Common myeloid progenitor, CD34-positive (primary cell): ENCODE measurements at regions not wholly inside any gene's neighbourhood (a gene's known extent, or its start where the extent isn't known, plus 50 kb on each side); places are given as distances from the start of the nearest gene placed in this dataset.
"Not testable (repeated sequence)": the region's sequence is repeated elsewhere in the genome, so short reads cannot be mapped to it uniquely, and the experiment has no call there.

Experiments used
- CTCF ChIA-PET: fragments of 350-600 bp; sonication (Branson Sonifier 250); formaldehyde crosslinking; loops from one replicate; lab custom pipeline; 2021; ENCODE audit warnings: antibody characterized with exemption; lab: Charles Lee
- POLR2A ChIA-PET: fragments of 350-600 bp; sonication (Branson Sonifier 250); formaldehyde crosslinking; loops from one replicate; lab custom pipeline; 2021; ENCODE audit warnings: antibody characterized with exemption; lab: Charles Lee
- DNase-seq, 3 donors: peaks; one replicate each; pipeline versions ENCODE4 v3.0.0 to v3.0.0-alpha.2; 2013
- H3K27ac ChIP-seq, 2 experiments: 1 replicate in 1 of 2; 2 replicates in 1 of 2; pipeline ENCODE4 v1.7.0; 2013; ENCODE audit warnings: inconsistent platforms in 2 of 2, low read length in 2 of 2, mild to moderate bottlenecking in 2 of 2, low read depth in 1 of 2, moderate library complexity in 1 of 2; ENCODE audit not compliant: severe bottlenecking in 2 of 2, insufficient read depth in 1 of 2, poor library complexity in 1 of 2
- H3K27me3 ChIP-seq, 5 experiments: replicated peaks in 2 of 5; 1 replicate in 3 of 5; 2 replicates in 2 of 5; pipeline versions ENCODE4 v1.6.1 to v1.7.0; 2013; ENCODE audit warnings: low read length in 4 of 5, mild to moderate bottlenecking in 2 of 5, moderate library complexity in 2 of 5, inconsistent platforms in 1 of 5; ENCODE audit not compliant: insufficient read depth in 5 of 5, control insufficient read depth in 4 of 5
- H3K36me3 ChIP-seq, 4 experiments: 1 replicate in 2 of 4; 2 replicates in 2 of 4; pipeline versions ENCODE4 v1.6.1 to v1.7.0; 2013; ENCODE audit warnings: low read length in 3 of 4, control low read depth in 1 of 4, mild to moderate bottlenecking in 1 of 4; ENCODE audit not compliant: control insufficient read depth in 4 of 4, insufficient read depth in 4 of 4
- H3K4me1 ChIP-seq, 4 experiments: 1 replicate in 3 of 4; 2 replicates in 1 of 4; pipeline versions ENCODE4 v1.6.1 to v1.7.1; 2013; ENCODE audit warnings: low read length in 3 of 4, mild to moderate bottlenecking in 3 of 4, control low read depth in 1 of 4, inconsistent platforms in 1 of 4, moderate library complexity in 1 of 4; ENCODE audit not compliant: control insufficient read depth in 4 of 4, insufficient read depth in 4 of 4; ENCODE audit errors: control extremely low read depth in 1 of 4
- H3K4me3 ChIP-seq, 7 experiments: 1 replicate in 4 of 7; 2 replicates in 3 of 7; pipeline versions ENCODE4 v1.5.1 to v1.7.0; 2013; ENCODE audit warnings: mild to moderate bottlenecking in 7 of 7, low read length in 6 of 7, moderate library complexity in 6 of 7, inconsistent platforms in 2 of 7, low read depth in 2 of 7, control low read depth in 1 of 7; ENCODE audit not compliant: insufficient read depth in 4 of 7, control insufficient read depth in 1 of 7; ENCODE audit errors: extremely low read depth in 1 of 7
- H3K9me3 ChIP-seq, 5 experiments: 1 replicate in 4 of 5; 2 replicates in 1 of 5; pipeline versions ENCODE4 v1.6.1 to v1.7.1; 2013; ENCODE audit warnings: low read length in 4 of 5, mild to moderate bottlenecking in 2 of 5, inconsistent platforms in 1 of 5, low read depth in 1 of 5, moderate library complexity in 1 of 5; ENCODE audit not compliant: control insufficient read depth in 4 of 5, insufficient read depth in 2 of 5; ENCODE audit errors: control extremely low read depth in 1 of 5
- WGBS: methylation state at CpG from one replicate; pipeline ENCODE4 v1.1.5; 2013; ENCODE audit not compliant: insufficient coverage; 5-methylcytosine and 5-hydroxymethylcytosine counted together

- CTCF ChIA-PET = interaction anchor here (1.2 to 1.4 kb wide), 3 partner anchors 9 to 139 kb away, joined by 4 to 5 read pairs (median 4); no protein-coding TSS in a partner anchor
- 93% methylated on average over 2 of the region's 2 CpGs for WGBS
- POLR2A ChIA-PET = no interaction called here
- Histone ChIP-seq H3K27ac (no peak overlapping the region), H3K27me3 (peaks cover 0 to 17% (median 0%) of the 10 kb centered on the region in 5 experiments), H3K36me3 (no peaks in the 10 kb centered on the region), H3K9me3 (no peaks in the 10 kb centered on the region), H3K4me1 (peaks cover 8 to 58% (median 33%) of the 10 kb centered on the region in 4 experiments), H3K4me3 (no peak overlapping the region)
- DNase-seq = no peak
Observed at GRCh38 chrX:65591206-65591605, 56.6 kb upstream of the LAS1L start.

GRCh38 chrX:65589304-65589703 lies 54.7 kb upstream of the LAS1L start:
- Histone ChIP-seq H3K4me3 (peak overlapping the region in 2 of 7 experiments; percentile 53 to 68), H3K27me3 (peaks cover 0 to 17% (median 0%) of the 10 kb centered on the region in 5 experiments), H3K36me3 (no peaks in the 10 kb centered on the region), H3K9me3 (no peaks in the 10 kb centered on the region), H3K27ac (peak overlapping the region in 1 of 2 experiments; percentile 66), H3K4me1 (peaks cover 0 to 46% (median 25%) of the 10 kb centered on the region in 4 experiments)
- ChIA-PET CTCF (interaction anchor here (0.6 to 1.5 kb wide), 6 partner anchors 13 to 148 kb away, joined by 3 to 5 read pairs (median 3); no protein-coding TSS in a partner anchor), POLR2A (no interaction called here)
- WGBS = 50% methylated on average over 4 of the region's 4 CpGs
- no peak for DNase-seq

- ChIA-PET POLR2A (no interaction called here), CTCF (interaction anchor here (0.6 to 1.2 kb wide), 5 partner anchors 9 to 1139 kb away, joined by 3 to 5 read pairs (median 3); no protein-coding TSS in a partner anchor)
- peaks cover 0 to 41% (median 25%) of the 10 kb centered on the region in 4 experiments for H3K4me1 ChIP-seq
- peak overlapping the region in 1 of 2 experiments; percentile 66 for H3K27ac ChIP-seq
- no peak for DNase-seq
- H3K36me3 ChIP-seq = no peaks in the 10 kb centered on the region
- no peaks in the 10 kb centered on the region for H3K9me3 ChIP-seq
- 17% methylated on average over 1 of the region's 1 CpG for WGBS
- H3K4me3 ChIP-seq = peak overlapping the region in 5 of 7 experiments; percentile 15 to 68 (median 53)
- peaks cover 0 to 17% (median 0%) of the 10 kb centered on the region in 5 experiments for H3K27me3 ChIP-seq
Observed at GRCh38 chrX:65588795-65589194, 54.2 kb upstream of the LAS1L start.

GRCh38 chrX:65587616-65588526 lies 53.3 kb upstream of the LAS1L start:
- 14% methylated on average over 9 of the region's 10 CpGs for WGBS
- ChIA-PET CTCF (interaction anchor here (0.8 to 1.7 kb wide), 4 partner anchors 8 to 1140 kb away, joined by 3 to 4 read pairs (median 3); no protein-coding TSS in a partner anchor), POLR2A (no interaction called here)
- Histone ChIP-seq H3K9me3 (no peaks in the 10 kb centered on the region), H3K36me3 (no peaks in the 10 kb centered on the region), H3K27ac (peak overlapping the region in 1 of 2 experiments; percentile 66), H3K4me3 (peak overlapping the region in 6 of 7 experiments; percentile 15 to 68 (median 54)), H3K27me3 (peaks cover 0 to 17% (median 0%) of the 10 kb centered on the region in 5 experiments), H3K4me1 (peaks cover 0 to 40% (median 25%) of the 10 kb centered on the region in 4 experiments)
- DNase-seq = peak in 2 of 3 donors; percentile 69 to 72

GRCh38 chrX:65586491-65586890 lies 51.9 kb upstream of the LAS1L start:
- POLR2A ChIA-PET = no interaction called here
- peaks cover 0 to 19% (median 0%) of the 10 kb centered on the region in 5 experiments for H3K27me3 ChIP-seq
- no peak for DNase-seq
- H3K4me3 ChIP-seq = no peak overlapping the region
- no peaks in the 10 kb centered on the region for H3K36me3 ChIP-seq
- H3K27ac ChIP-seq = no peak overlapping the region
- CTCF ChIA-PET = interaction anchor here (0.7 to 1.7 kb wide), 2 partner anchors 108 to 431 kb away, joined by 3 read pairs; no protein-coding TSS in a partner anchor
- H3K4me1 ChIP-seq = peaks cover 0 to 41% (median 27%) of the 10 kb centered on the region in 4 experiments
- WGBS = 87% methylated on average over 6 of the region's 6 CpGs
- H3K9me3 ChIP-seq = no peaks in the 10 kb centered on the region

GRCh38 chrX:65585226-65585625 lies 50.6 kb upstream of the LAS1L start:
- H3K4me3 ChIP-seq, H3K27ac ChIP-seq, CTCF ChIA-PET, H3K36me3 ChIP-seq, H3K9me3 ChIP-seq, DNase-seq: not testable (repeated sequence)
- 60% methylated on average over 7 of the region's 13 CpGs for WGBS
- H3K4me1 ChIP-seq = peaks cover 0 to 31% (median 24%) of the 10 kb centered on the region in 4 experiments
- peaks cover 0 to 16% (median 0%) of the 10 kb centered on the region in 5 experiments for H3K27me3 ChIP-seq
- POLR2A ChIA-PET = interaction anchor here (0.6 kb wide), 1 partner anchor 682 kb away, joined by 3 read pairs; no protein-coding TSS in a partner anchor
